HG02588 (cell line): ENCODE measurements at regions not wholly inside any gene's neighbourhood (a gene's known extent, or its start where the extent isn't known, plus 50 kb on each side); places are given as distances from the start of the nearest gene placed in this dataset.
"Not testable (repeated sequence)": the region's sequence is repeated elsewhere in the genome, so short reads cannot be mapped to it uniquely, and the experiment has no call there.

Experiments
- ATAC-seq: cut with Tn5 transposase; IDR thresholded peaks from one replicate; pipeline ENCODE4 v1.9.1; 2021; ENCODE audit warnings: mild to moderate bottlenecking, moderate library complexity; ENCODE audit not compliant: unreplicated experiment

DNA sequence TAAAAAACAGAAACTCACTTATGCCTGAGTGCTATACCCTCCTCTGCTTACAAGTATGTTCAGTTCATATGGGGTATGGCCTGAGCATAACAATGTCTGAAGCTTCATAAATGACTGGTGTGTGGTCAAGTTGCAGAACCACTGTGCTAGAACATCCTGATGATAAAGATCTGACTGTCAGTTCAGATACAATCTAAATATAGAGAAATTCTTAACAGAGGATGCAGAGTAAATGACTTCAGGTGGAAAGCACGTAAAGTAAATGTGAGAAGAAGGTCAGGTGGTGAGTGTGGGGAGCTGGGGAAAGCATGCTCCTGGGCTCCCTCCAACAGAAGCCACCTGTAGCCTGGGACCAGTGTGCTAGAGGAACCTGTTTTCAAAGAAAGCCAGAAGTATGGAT is 926.2 kb downstream of the TSN start:
- ATAC-seq: no peak

DNA sequence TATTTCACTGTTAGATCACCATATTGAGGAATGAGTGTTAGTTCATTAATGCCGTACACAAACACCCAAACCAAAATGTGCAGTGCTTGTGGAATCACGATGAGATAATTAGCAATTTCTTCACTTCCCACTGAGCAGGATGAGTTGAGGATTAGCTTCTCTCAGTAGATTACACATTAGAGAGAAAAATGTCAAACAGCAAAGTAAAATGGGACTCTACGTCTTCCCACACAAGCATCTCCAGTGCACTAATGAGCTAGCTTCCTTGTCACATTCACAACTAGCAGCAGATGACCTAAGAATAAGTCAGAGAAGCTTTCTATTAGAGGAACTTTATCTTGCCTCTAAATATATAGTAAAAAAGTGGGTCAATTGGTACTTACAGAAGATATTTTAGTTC is 926.9 kb downstream of the TSN start:
- no peak for ATAC-seq

DNA sequence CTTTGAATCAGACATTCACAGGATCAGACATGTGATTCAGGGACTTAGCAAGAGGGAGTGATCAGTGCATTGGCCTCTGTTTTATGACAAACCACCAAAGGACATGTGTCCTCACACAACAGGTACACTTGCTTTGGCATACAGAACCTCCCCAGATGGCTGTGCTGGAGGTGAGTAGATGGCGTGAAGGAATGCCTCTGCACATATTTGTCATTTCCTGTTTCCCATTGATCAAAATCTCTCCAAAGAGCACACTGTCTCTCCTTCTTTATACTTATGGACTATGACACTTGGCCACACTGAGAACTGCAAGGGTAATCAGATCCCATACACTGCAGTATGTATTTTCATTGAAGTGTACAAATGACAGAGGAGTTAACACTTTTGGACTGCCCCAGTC is 927.6 kb downstream of the TSN start:
- no peak for ATAC-seq

DNA sequence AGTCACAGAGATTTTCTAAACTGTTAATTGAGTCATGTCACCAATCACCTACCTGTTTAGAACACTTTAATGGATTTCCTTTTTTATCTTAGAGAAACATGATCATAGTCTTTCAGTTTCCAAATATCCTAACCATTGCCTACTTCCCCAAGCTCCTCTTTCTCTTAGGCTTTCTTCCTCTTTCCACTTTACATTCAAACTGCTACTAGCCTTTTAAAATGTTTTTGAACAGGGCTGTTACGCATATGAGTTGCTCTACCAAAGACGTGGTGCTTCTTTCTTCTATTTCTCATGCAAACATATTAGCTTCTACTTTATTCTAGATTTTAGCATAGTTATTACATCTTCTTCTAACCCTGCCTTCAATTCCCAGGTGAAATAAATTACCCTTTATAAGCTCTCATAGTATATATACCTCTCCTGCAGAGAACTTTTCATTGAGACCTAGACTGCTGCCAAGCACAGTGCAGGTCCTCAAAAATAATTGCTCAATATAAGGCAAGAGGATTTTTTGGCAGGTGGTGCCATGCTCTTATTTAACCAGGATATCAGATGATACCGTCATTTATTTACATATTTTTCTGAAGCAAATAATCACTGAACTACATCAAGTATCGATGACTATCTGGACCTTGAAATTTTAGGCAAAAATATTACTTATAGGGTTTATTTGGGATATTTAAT is 937.1 kb downstream of the TSN start:
- no peak for ATAC-seq

DNA sequence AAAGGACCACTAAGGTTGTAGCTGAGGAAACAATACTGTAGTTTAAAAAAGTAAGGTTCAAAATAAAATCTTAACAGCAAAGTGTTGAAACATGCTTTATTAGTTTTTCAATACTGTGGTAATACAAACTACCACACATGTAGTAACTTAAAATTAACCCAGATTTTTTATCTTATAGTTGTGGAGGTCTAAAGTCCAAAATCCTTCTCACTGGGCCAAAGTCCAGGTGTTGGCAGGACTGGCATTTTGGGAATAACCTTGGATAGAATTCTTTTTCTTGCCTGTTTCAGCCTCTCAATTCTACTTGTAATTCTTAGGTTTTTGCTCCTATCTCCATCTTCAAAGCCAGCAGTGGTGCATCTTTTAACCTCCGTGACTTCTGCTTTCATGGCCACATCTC is 942.0 kb downstream of the TSN start:
- no peak for ATAC-seq

DNA sequence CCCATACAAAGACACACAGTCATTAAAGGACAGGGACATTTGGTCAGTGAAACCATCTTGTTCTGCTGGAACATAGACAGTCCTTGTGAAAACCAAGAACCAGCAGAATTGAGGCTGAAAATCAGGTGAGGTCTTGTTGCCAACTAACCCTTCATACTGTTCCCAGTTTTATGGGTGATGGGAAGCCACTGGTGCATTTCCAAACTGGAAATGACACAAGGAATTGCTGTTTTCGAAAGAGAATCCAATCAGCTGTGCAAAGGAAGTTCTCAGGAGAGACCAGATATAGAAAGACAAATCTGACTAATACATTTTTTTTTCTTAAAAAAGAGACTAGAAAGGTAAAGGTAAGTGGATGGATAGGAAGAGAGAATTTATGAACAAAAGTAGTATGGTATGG is 948.2 kb downstream of the TSN start:
- no peak for ATAC-seq

DNA sequence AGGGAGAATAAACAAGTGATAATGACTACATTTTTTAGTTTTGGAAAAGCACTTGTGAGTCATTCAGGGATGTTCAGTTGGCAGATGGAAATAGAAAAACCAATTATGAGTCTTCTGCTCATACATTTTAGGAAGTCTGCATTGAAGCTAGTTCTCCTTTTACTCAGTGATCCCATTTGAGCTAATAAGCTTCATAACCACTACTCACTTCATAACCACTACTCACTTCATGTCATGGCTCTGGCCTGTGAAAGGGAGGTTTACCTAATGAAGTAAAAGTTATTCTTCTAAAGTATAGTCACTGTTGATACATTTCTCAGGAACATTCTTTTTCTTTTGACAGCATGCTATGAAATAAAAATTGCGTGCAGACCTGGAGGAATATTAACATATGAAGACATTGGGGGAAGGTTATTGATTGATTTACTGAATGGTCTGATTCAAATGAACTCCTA is 948.7 kb downstream of the TSN start:
- peak; percentile 61 for ATAC-seq

DNA sequence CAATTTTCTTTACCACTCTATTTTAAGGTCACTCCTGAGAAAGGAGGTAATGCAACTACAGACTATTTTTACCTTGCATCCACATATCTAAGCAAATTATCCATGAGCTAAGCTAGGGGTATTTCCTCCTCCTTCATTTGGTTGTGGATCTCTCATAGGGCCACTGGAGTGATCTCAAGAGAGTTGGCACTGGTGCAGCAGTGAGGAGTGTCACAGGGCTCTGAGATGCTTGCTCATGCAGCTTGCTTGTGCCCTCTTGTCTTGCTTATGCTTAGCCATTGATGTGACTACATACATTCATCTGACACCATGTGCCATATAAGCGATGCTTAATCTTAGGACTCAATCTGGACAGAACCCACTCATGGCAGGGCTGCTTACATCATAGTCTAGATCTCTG is 950.3 kb downstream of the TSN start:
- ATAC-seq: no peak

DNA sequence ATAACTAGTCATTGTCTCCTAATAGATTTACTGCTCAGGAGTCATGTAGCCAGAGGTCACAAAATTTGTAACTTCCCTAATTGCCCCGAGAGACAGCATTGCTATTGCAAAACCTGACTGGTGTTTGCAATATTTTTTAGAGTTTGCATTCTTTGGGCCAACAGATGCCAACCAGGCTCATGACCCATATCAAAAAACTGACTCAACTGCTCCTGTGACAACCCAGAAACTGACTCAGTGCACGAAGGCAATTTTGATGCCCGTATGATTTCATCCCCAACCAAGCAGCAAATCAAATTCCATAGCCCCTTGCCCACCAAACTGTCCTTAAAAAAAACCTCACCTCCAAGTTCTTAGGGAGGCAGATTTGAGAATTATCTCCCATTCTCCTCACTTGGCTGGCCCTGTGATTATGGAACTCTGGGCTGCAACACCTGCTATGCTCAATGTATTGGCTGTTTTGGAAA is 951.3 kb downstream of the TSN start:
- no peak for ATAC-seq

DNA sequence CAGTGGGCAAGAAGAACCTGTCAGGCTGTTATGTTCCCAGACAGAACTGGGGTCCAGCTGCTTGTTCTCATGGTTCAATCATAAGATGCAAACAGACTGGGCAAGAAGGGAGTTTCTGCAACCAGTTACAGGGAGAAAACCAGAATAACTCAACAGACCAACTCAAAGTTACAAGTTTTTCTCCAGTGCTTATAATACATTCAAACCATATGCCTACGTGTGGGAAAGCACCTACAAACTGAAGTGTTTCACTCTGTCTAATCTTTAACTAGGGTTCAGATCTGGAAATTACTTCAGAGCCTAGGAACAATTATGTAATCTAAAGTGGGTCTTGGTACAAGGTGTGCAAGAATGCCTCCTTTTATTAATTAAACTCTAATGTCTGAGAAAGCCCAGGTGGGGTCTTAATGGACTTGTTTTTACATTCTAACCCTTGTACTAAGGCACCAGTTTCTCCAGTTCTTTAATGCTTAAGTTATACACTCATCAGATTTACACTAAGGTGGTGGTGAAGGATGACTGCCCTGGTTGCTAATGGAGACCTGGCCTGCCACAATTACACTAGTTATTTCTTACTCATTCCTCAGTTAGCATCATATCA is 951.9 kb downstream of the TSN start:
- ATAC-seq: peak; percentile 64

DNA sequence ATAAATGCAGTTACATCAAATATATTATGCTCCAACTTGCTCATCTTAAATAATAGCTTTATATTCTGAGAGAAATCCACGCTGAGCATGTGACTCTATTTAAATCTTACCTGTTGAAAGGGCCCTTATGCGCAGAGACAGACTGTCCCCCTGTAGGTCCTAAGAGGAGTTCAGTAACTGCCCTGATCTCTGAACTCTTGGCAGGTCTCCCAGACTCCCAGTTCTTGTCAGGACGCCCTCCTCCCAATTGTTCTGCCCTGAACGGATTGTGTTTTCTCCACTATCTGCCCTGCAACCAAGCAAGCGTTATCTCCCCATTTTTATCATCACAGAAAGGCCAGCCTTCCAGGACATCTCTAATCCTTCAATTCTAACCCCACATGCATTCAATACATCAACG is 954.6 kb downstream of the TSN start:
- ATAC-seq: no peak

DNA sequence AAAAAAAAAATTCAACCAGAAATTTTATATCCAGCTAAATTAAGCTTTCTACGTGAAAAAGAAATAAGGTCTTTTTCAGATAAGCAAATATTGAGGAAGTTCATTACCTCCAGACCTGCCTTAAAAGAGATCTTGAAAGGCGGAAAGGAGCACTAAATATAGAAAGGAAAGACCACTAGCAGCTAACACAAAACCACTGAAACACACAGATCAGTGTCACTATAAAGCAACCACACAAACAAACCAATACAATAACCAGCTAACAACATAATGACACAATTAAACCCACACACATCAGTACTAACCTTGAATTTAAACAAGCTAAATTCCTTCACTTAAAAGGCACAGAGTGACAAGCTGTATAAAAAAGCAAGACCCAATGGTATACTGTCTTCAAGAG is 958.3 kb downstream of the TSN start:
- no peak for ATAC-seq

DNA sequence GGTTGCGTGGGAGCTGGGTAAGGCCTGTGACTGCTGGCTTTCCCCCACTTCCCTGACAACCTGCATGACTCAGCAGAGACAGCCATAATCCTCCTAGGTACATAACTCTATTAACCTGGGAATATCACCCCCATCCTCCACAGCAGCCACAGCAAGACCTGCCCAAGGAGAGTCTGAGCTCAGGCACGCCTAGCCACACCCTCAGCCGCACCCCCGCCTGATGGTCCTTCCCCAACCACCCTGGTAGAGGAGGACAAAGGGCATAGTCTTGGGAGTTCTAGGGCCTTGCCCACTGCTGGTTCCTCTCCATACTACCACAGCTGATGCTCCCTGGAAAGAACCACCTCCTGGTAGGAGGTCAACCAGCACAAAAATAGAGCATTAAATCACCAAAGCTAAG is 965.4 kb downstream of the TSN start:
- ATAC-seq: not testable (repeated sequence)

DNA sequence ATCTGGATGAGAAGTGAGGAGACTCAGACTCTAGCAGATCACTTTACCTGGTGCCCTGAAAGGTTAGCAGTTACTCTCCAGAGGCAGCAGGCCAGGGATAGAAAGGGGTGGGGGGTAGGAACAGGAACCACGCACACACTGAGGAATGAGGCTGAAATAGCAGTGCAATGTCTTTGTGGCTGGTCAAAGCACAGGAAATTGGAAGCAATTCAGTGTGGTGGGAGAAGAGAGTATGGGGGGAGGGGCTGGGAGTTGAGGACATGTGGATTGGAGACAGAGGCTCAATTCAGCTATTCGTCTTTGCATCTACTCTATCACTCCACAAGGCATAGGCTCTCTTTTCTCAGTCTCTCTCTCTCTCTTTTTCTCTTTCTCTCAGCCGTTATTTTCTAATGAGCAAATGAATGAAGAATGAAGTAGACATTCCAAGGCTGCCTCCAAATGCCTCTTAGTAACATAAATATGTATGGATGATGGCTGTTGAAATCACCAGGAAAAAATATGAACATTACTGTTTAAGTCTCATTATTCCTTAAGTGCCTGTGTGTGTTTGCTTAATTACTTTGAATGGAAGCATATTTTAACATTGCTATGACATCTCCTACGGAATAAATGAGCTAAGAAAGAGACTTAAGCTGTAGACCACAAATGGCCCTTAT is 979.4 kb downstream of the TSN start:
- no peak for ATAC-seq

DNA sequence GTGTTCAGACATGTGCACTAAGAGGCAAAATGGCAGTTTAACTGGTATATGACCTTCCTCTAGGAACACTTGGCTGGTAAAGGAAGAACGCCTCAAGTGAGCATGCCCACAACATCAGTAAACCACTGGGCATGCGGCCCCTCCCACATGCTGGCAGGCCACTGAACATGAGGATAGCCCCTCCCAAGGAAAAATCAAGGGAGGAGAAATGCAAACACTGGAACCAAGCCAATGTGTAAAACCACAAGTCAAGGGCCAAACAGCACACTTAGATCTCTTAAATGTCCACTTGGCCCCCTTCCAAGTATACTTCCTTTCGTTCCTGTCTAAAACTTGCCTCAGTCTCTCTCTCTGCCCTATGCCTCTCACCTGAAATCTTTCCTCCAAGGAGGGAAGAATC is 980.8 kb downstream of the TSN start:
- no peak for ATAC-seq

DNA sequence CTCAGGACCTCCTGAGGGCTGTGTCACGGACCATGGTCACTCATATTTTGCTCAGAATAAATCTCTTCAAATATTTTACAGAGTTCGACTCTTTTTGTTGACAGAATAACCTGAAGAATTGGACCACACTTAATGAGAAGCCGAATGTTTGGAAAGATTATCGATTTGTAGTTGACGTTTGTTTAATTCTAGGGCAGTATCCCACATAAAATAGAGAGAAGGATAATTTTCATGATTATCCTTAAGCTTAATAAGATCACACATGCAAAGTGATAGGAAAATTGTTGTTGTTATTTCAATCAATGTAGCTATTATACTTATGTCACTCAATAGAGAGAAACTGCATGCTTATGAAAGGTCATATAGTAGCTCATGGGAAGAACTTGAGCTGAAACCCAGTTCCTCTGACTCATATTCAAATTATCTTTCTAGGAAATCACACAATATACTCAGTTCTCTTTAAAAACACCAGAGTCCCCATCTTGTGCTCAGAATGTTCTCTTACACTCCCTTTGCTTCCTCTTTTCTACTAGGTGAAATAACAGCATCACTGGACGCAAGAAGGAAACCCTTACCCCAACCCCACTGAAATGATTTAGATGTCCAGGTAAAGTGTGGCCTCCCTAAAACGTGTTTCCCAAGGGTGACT is 982.1 kb downstream of the TSN start:
- peak; percentile 83 for ATAC-seq

DNA sequence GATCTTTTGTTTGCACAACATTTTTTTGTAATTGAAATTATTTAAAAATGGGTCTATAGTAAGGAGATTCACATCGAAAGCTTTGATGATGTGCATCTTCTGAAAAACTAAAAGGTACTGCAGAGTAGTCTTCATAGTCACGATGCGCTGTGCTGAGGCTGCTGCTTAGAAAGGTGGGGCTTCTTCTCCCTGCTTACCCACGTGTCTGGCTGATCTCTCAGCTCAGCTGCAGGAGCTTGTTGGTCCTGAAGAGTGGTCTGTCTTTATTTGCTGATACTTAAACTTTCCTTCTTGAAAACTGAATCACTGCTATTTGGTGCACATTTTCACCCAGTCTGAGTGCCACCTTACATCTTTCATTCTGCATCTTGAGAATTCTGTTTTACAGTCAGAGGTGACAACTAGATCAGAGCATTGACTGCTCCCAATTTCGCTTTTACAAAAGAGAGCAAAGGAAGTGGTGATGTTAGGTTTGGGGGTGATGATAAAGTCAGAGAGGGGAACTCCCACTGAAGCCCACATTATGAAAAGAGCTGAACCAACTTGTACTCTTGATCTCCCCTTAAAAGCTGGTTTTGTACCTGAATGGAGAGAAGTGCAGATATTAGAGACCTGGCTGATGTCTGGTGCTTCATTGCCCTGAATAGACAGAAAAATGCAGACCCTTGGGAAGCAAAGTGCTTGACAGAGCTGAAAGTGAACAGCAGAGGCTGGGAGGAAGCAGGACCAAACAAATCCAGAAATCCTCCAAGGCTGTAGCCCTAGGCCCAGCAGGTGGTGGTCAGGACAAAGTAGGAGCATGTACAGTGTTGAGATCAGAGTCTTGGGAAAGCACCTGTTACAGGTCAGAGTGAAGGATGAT is 984.5 kb downstream of the TSN start:
- ATAC-seq: no peak

DNA sequence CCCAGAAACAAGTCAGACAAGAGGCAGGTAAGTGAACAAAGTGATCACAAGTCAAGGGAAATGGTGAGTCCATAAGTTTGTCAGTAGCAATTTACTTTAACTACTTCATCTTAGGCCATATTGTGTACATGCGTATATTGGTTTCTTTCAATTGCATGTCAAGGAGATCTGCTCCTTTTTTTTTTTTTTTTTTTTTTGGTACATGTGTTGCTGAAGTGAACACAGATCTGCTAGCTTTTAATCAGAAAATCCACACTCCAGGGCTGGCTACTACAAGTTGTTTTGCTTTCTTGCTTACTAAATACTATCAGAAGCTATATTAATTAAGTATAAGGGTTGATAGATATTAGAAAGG is 985.1 kb downstream of the TSN start:
- no peak for ATAC-seq

DNA sequence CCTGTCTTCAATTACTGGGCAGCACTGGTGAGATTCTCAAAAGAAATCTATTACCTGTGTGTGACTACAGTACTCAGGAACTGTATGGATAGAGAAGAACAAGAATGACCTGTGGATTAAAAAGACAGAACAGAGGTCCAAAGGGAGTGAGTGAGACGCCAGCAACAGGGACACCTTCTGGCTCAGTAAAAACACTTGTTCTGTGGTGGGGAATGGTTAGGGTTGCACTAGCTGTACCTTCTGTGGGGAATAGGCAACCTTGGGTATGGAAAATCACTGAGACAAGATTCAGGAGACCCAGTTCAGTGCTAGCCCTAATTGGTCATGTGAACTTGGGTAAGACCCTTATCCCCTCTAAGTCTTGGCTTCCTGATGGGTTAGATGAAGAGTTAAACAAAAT is 986.0 kb downstream of the TSN start:
- no peak for ATAC-seq

DNA sequence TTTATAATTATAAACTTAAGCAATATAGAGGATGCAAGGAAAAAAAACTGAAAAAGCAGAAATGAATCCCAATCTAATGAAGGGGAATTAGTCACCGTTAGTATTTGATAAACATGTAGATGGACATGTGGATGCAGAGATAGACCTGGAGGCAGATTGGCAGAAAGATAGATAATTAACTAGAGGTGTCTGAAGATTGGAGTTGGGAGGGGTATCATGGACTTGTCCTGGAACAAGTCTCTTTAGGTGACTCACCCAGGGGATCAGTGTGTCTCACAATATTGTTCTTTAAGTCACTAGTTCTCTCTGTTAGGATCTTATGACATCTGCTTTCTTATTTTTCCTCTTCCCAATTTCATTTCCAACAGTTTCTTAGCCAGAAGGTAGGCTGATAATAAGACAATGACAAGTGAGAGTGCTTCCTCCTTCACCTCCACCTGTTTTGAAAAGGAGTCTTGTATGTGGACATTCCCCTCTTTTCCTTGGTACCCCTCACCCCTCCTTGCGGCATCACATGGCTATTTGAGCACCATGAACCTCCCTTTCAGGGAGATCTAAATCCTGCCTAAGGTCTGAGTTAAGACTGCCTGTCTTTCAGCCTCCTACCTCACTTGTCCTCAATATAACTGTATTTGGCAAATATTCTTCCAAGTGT is 987.7 kb downstream of the TSN start:
- ATAC-seq: no peak
